T-helper 17 cell (primary cell): ENCODE measurements at regions not wholly inside any gene's neighbourhood (a gene's known extent, or its start where the extent isn't known, plus 50 kb on each side); places are given as distances from the start of the nearest gene placed in this dataset.
"Not testable (repeated sequence)": the region's sequence is repeated elsewhere in the genome, so short reads cannot be mapped to it uniquely, and the experiment has no call there.

Experiments used
- ATAC-seq: fragments of 150-1000 bp; cut with Tn5 transposase; 2 replicates; pipeline ENCODE4 v1.10.0; 2021; ENCODE audit warnings: mild to moderate bottlenecking, moderate library complexity
- DNase-seq, 3 donors: peaks; one replicate each; pipeline versions ENCODE4 v3.0.0 to v3.0.0-alpha.2; 2020 to 2021
- H3K9me3 ChIP-seq: one replicate; pipeline ENCODE4 v1.7.0; 2013; ENCODE audit warnings: low read length, mild to moderate bottlenecking; ENCODE audit not compliant: control insufficient read depth, poor library complexity, severe bottlenecking
- H3K27ac Mint-ChIP-seq: one replicate; pipeline ENCODE4 v1.8.0; 2022; ENCODE audit warnings: mild to moderate bottlenecking, moderate library complexity, mixed read lengths
- H3K27me3 Mint-ChIP-seq: one replicate; pipeline ENCODE4 v1.8.0; 2022; ENCODE audit warnings: mixed read lengths
- H3K36me3 Mint-ChIP-seq: one replicate; pipeline ENCODE4 v1.8.0; 2022; ENCODE audit warnings: low read depth, mixed read lengths
- H3K4me1 Mint-ChIP-seq: one replicate; pipeline ENCODE4 v1.8.0; 2022; ENCODE audit warnings: mild to moderate bottlenecking, mixed read lengths
- H3K4me3 Mint-ChIP-seq: one replicate; pipeline ENCODE4 v1.8.0; 2022; ENCODE audit warnings: mild to moderate bottlenecking, moderate library complexity, mixed read lengths

DNA sequence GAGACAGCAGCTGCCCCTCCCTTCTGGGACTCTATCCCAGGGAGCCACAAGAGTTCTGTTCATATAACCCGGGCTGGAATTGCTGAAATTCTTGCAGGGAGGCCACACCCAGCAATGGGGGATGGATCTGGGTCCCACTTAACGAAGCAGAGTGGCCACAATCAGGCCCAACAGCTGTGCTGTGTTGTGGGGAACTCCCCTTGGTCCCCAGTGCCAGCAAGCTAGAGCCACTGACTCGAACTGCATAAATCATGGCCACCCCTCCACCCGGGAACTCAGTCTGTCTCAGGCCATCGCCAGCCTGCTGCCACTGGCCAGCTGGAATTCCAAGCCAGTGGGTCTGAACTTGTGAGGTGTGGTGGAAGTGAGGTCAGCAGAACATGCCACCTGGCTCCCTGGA lies 111.1 kb downstream of the KLF8 start:
- Mint-ChIP-seq H3K4me1 (peaks cover 19% of the 10 kb centered on the region), H3K27ac (peak overlapping the region; percentile 56)

GRCh38 chrX:56343664-56344063 lies 111.5 kb downstream of the KLF8 start:
- DNase-seq (no peak), ATAC-seq (peak; percentile 52)
- H3K4me1 Mint-ChIP-seq = peaks cover 19% of the 10 kb centered on the region
- no peaks in the 10 kb centered on the region for H3K9me3 ChIP-seq
- H3K4me3 Mint-ChIP-seq = peak overlapping the region; percentile 73
- peak overlapping the region; percentile 56 for H3K27ac Mint-ChIP-seq
- no peaks in the 10 kb centered on the region for H3K27me3 Mint-ChIP-seq
- H3K36me3 Mint-ChIP-seq = peaks cover 4% of the 10 kb centered on the region

More for the DNA sequence above, 111.1 kb downstream of the KLF8 start:
- Mint-ChIP-seq H3K4me3 (peak overlapping the region; percentile 73), H3K27me3 (no peaks in the 10 kb centered on the region), H3K36me3 (peaks cover 4% of the 10 kb centered on the region)
- H3K9me3 ChIP-seq = no peaks in the 10 kb centered on the region
- DNase-seq (no peak), ATAC-seq (peak; percentile 42)

- ATAC-seq, DNase-seq, H3K4me1 Mint-ChIP-seq, H3K9me3 ChIP-seq, H3K36me3 Mint-ChIP-seq, H3K27me3 Mint-ChIP-seq, H3K27ac Mint-ChIP-seq, H3K4me3 Mint-ChIP-seq: not testable (repeated sequence)
Measured at GRCh38 chrX:56358145-56358544, 126.0 kb downstream of the KLF8 start.

GRCh38 chrX:56365171-56365570 lies 133.0 kb downstream of the KLF8 start:
- not testable (repeated sequence) for H3K36me3 Mint-ChIP-seq, DNase-seq, H3K27me3 Mint-ChIP-seq, H3K9me3 ChIP-seq, ATAC-seq
- Mint-ChIP-seq H3K4me1 (peaks cover 33% of the 10 kb centered on the region), H3K4me3 (peak overlapping the region; percentile 41), H3K27ac (peak overlapping the region; percentile 77)

- DNase-seq (no peak), ATAC-seq (no peak)
- no peaks in the 10 kb centered on the region for H3K9me3 ChIP-seq
- peak overlapping the region; percentile 60 for H3K4me3 Mint-ChIP-seq
- peak overlapping the region; percentile 61 for H3K27ac Mint-ChIP-seq
- no peaks in the 10 kb centered on the region for H3K27me3 Mint-ChIP-seq
- H3K36me3 Mint-ChIP-seq = no peaks in the 10 kb centered on the region
- H3K4me1 Mint-ChIP-seq = peaks cover 30% of the 10 kb centered on the region
Measured at GRCh38 chrX:56366901-56367300, 134.7 kb downstream of the KLF8 start.

GRCh38 chrX:56368962-56369361 lies 136.8 kb downstream of the KLF8 start:
- ATAC-seq (no peak), DNase-seq (no peak)
- peak overlapping the region; percentile 67 for H3K4me3 Mint-ChIP-seq
- no peak overlapping the region for H3K27ac Mint-ChIP-seq
- H3K27me3 Mint-ChIP-seq = no peaks in the 10 kb centered on the region
- no peaks in the 10 kb centered on the region for H3K36me3 Mint-ChIP-seq
- peaks cover 30% of the 10 kb centered on the region for H3K4me1 Mint-ChIP-seq
- H3K9me3 ChIP-seq = no peaks in the 10 kb centered on the region

DNA sequence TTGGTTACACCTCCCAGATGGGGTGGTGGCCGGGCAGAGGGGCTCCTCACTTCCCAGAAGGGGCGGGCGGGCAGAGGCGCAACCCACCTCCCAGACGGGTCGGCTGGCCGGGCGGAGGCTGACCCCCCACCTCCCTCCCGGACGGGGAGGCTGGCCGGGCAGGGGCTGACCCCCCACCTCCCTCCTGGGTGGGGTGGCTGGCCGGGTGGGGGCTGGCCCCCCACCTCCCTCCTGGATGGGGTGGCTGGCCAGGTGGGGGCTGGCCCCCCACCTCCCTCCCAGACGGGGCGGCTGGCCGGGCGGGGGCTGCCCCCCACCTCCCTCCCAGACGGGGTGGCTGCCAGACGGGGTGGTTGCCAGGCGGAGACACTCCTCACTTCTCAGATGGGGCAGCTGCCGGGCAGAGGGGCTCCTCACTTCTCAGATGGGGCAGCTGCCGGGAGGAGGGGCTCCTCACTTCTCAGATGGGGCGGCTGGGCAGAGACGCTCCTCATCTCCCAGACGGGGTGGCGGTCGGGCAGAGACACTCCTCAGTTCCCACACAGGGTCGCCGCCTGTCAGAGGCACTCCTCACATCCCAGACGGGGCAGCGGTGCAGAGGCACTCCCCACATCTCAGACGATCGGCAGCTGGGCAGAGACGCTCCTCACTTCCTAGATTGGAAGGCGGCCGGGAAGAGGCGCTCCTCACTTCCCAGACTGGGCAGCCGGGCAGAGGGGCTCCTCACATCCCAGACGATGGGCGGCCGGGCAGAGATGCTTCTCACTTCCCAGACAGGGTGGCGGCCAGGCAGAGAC lies 148.0 kb downstream of the KLF8 start:
- DNase-seq, ATAC-seq, H3K9me3 ChIP-seq, H3K36me3 Mint-ChIP-seq, H3K4me3 Mint-ChIP-seq, H3K27me3 Mint-ChIP-seq: not testable (repeated sequence)
- H3K4me1 Mint-ChIP-seq = peaks cover 24% of the 10 kb centered on the region
- H3K27ac Mint-ChIP-seq = peak overlapping the region; percentile 39

- DNase-seq = no peak
Measured at GRCh38 chrX:56382278-56382677, 150.1 kb downstream of the KLF8 start.

GRCh38 chrX:56385336-56385735 lies 153.2 kb downstream of the KLF8 start:
- Mint-ChIP-seq H3K4me3 (peak overlapping the region; percentile 91), H3K4me1 (peaks cover 30% of the 10 kb centered on the region), H3K27ac (peak overlapping the region; percentile 89), H3K27me3 (no peaks in the 10 kb centered on the region), H3K36me3 (no peaks in the 10 kb centered on the region)
- ATAC-seq (peak; percentile 78), DNase-seq (peak in 1 of 3 donors; percentile 3)
- no peaks in the 10 kb centered on the region for H3K9me3 ChIP-seq

More at GRCh38 chrX:56382278-56382677, 150.1 kb downstream of the KLF8 start:
- Mint-ChIP-seq H3K27me3 (no peaks in the 10 kb centered on the region), H3K4me1 (peaks cover 28% of the 10 kb centered on the region), H3K4me3 (no peak overlapping the region), H3K36me3 (no peaks in the 10 kb centered on the region), H3K27ac (peak overlapping the region; percentile 76)
- no peaks in the 10 kb centered on the region for H3K9me3 ChIP-seq
- no peak for ATAC-seq

DNA sequence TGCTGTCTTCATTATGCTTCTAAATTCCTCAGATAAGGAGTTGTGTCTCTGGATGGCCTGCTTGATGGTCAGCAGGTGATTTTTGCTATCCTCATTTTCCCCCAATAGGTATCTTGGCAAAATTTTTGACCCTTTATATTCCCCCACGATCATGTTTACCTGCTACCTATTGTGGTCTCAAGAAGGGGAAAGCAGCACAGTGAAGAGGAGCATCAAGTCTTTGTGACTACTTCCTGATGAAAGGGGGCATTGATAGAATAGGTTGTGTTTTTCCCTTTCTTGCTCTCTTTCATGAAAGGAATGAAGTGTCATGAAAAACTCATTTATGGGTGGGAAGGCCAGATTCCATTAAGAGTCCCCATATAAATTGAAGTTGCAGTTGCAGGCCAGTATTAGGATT lies 153.8 kb downstream of the KLF8 start:
- Mint-ChIP-seq H3K27ac (peak overlapping the region; percentile 89), H3K4me1 (peaks cover 30% of the 10 kb centered on the region), H3K27me3 (no peaks in the 10 kb centered on the region), H3K4me3 (peak overlapping the region; percentile 91), H3K36me3 (no peaks in the 10 kb centered on the region)
- no peak for DNase-seq
- ATAC-seq = peak; percentile 36
- no peaks in the 10 kb centered on the region for H3K9me3 ChIP-seq

- Mint-ChIP-seq H3K27me3 (no peaks in the 10 kb centered on the region), H3K4me3 (peak overlapping the region; percentile 43), H3K27ac (no peak overlapping the region), H3K4me1 (peaks cover 10% of the 10 kb centered on the region), H3K36me3 (peaks cover 4% of the 10 kb centered on the region)
- peak; percentile 50 for ATAC-seq
- no peaks in the 10 kb centered on the region for H3K9me3 ChIP-seq
- no peak for DNase-seq
Measured at GRCh38 chrX:56397636-56398035, 165.5 kb downstream of the KLF8 start.

- H3K27me3 Mint-ChIP-seq = no peaks in the 10 kb centered on the region
- H3K9me3 ChIP-seq = no peaks in the 10 kb centered on the region
- peaks cover 8% of the 10 kb centered on the region for H3K4me1 Mint-ChIP-seq
- H3K4me3 Mint-ChIP-seq = no peak overlapping the region
- ATAC-seq (no peak), DNase-seq (no peak)
- H3K27ac Mint-ChIP-seq = no peak overlapping the region
- H3K36me3 Mint-ChIP-seq = peaks cover 8% of the 10 kb centered on the region
Measured at GRCh38 chrX:56402207-56402606, 161.2 kb upstream of the UBQLN2 start.

DNA sequence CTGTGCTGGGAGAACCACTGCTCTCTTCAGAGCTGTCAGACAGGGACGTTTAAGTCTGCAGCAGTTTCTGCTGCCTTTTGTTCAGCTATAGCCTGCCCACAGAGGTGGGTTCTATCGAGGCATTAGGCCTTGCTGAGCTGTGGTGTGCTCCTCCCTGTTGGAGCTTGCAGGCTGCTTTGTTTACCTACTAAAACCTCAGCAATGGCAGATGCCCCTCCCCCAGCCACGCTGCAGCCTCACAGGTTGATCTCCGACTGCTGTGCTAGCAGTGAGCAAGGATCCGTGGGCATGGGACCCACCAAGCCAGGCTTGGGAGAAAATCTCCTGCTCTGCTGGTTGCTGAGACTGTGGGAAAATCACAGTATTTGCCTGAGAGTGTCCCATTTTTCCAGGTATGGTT lies 133.8 kb upstream of the UBQLN2 start:
- Mint-ChIP-seq H3K4me1 (no peaks in the 10 kb centered on the region), H3K27ac (peak overlapping the region; percentile 51), H3K4me3 (no peak overlapping the region), H3K27me3 (no peaks in the 10 kb centered on the region), H3K36me3 (no peaks in the 10 kb centered on the region)
- no peaks in the 10 kb centered on the region for H3K9me3 ChIP-seq
- DNase-seq (no peak), ATAC-seq (no peak)

DNA sequence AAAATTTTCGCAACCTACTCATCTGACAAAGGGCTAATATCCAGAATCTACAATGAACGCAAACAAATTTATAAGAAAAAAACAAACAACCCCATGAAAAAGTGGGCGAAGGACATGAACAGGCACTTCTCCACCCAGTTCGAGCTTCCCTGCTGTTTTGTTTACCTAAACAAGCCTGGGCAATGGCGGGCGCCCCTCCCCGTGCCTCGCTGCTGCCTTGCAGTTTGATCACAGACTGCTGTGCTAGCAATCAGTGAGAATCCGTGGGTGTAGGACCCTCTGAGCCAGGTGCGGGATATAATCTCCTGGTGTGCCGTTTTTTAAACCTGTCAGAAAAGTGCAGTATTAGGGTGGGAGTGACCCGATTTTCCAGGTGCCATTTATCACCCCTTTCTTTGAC lies 111.4 kb upstream of the UBQLN2 start:
- H3K4me3 Mint-ChIP-seq, H3K9me3 ChIP-seq, ATAC-seq, H3K27ac Mint-ChIP-seq, H3K4me1 Mint-ChIP-seq, DNase-seq, H3K27me3 Mint-ChIP-seq, H3K36me3 Mint-ChIP-seq: not testable (repeated sequence)
